ENCODE measurements at regions not wholly inside any gene's neighbourhood (a gene's known extent, or its start where the extent isn't known, plus 50 kb on each side); places are given as distances from the start of the nearest gene placed in this dataset.

DNA sequence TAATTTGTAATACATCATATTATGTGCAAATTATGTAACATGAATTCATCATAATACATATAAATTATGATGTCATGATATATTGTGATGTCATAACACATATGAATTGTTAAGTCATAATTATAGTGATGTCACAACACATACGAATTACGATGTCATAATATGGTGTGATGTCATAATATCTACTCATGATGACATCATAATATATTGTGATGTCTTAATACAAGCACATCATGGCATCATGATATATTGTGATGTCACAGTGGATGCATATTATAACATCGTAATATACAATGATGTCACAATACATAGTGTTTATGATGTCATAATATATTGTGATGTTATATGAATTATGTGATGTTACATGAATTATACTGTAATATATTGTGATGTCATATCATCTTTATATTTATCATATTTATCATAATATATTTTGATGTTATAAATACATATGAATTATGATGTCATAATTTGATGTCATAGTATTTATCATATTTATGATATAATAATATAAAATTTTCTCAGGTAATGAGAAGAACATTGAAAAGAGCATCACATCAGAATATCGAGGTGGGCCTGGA is 1793.0 kb downstream of the TP53TG3F start:
- no peak overlapping the region for H2AK5ac ChIP-seq (ENCODE audit: insufficient read length, low read length)
- TF ChIP-seq, protein P1, sequence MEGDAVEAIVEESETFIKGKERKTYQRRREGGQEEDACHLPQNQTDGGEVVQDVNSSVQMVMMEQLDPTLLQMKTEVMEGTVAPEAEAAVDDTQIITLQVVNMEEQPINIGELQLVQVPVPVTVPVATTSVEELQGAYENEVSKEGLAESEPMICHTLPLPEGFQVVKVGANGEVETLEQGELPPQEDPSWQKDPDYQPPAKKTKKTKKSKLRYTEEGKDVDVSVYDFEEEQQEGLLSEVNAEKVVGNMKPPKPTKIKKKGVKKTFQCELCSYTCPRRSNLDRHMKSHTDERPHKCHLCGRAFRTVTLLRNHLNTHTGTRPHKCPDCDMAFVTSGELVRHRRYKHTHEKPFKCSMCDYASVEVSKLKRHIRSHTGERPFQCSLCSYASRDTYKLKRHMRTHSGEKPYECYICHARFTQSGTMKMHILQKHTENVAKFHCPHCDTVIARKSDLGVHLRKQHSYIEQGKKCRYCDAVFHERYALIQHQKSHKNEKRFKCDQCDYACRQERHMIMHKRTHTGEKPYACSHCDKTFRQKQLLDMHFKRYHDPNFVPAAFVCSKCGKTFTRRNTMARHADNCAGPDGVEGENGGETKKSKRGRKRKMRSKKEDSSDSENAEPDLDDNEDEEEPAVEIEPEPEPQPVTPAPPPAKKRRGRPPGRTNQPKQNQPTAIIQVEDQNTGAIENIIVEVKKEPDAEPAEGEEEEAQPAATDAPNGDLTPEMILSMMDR (conservative IDR thresholded peaks at IDR 0.05), result no peak
- WGBS (ENCODE audit: extremely low coverage, insufficient read length, low lambda C conversion rate), result no CpG with 5 or more reads among the region's 4 CpGs
- H2BK5ac ChIP-seq (ENCODE audit: insufficient read length, low read length), result no peak overlapping the region
- DNase-seq, result no peak
- H3K79me2 ChIP-seq (ENCODE audit: insufficient read depth, low read length), result no peaks in the 10 kb centered on the region
- H3K4me1 ChIP-seq (ENCODE audit: insufficient read depth, low read length), result no peaks in the 10 kb centered on the region
- no peak overlapping the region for H3K18ac ChIP-seq (ENCODE audit: insufficient read length, low read depth, low read length)
- no peak overlapping the region for H2BK15ac ChIP-seq (ENCODE audit: low read depth, low read length)
- no peak overlapping the region for H2BK120ac ChIP-seq (ENCODE audit: low read depth, low read length, poor library complexity, severe bottlenecking)
- H2BK12ac ChIP-seq (ENCODE audit: insufficient read length, low read depth, low read length), result no peak overlapping the region
- H2AFZ ChIP-seq (ENCODE audit: low read length), result no peak overlapping the region
- Mint-ChIP-seq H3K27ac (no peak overlapping the region), H3K4me3 (no peak overlapping the region), H3K4me1 (no peaks in the 10 kb centered on the region), H3K27me3 (ENCODE audit: low read depth) (no peaks in the 10 kb centered on the region; the same call in 1 of the 2 replicates), H3K36me3 (ENCODE audit: insufficient read depth in 1 of 3, low read depth in 3 of 3) (peaks cover 4 to 27% (median 8%) of the 10 kb centered on the region in 3 experiments; a peak in 6 of 7 replicates), H3K9me3 (peaks cover 79 to 81% of the 10 kb centered on the region in 2 experiments)
- no peak overlapping the region for H3K23ac ChIP-seq (ENCODE audit: insufficient read length, low read depth, low read length)
- no peak overlapping the region for H3K4me2 ChIP-seq (ENCODE audit: insufficient read depth, insufficient read length, low read length)
- no peaks in the 10 kb centered on the region for H3K79me1 ChIP-seq (ENCODE audit: insufficient read depth, low read depth, low read length, poor library complexity, severe bottlenecking)
- no peak overlapping the region for H4K8ac ChIP-seq (replicated peaks; ENCODE audit: insufficient read length, low read depth, low read length)
- H3K23me2 ChIP-seq (ENCODE audit: insufficient read length, low read depth, low read length, poor library complexity, severe bottlenecking), result no peaks in the 10 kb centered on the region
- no peak overlapping the region for H4K5ac ChIP-seq (ENCODE audit: insufficient read length, low read depth, low read length)
- no peaks in the 10 kb centered on the region for H3K27me3 ChIP-seq (ENCODE audit: insufficient read depth, low read length)
- no peak overlapping the region for H3K9ac ChIP-seq (ENCODE audit: extremely low read depth, insufficient read length, low read length)
- H3K27ac ChIP-seq (ENCODE audit: insufficient read length, low read depth, low read length), result no peak overlapping the region
- no peak overlapping the region for H2BK20ac ChIP-seq (ENCODE audit: low read depth, low read length, poor library complexity, severe bottlenecking)
- H3K14ac ChIP-seq (ENCODE audit: insufficient read depth, low read length), result no peak overlapping the region
- H4K91ac ChIP-seq (ENCODE audit: insufficient read length, low read depth, low read length), result no peak overlapping the region
- H3K9me3 ChIP-seq (ENCODE audit: control insufficient read depth, low read depth, low read length), result peaks cover 56% of the 10 kb centered on the region
- no peak overlapping the region for H3K56ac ChIP-seq (ENCODE audit: insufficient read length, low read depth, low read length)
- no peak overlapping the region for H3K4ac ChIP-seq (ENCODE audit: low read depth, low read length)
- no peak overlapping the region for H3T11ph ChIP-seq (ENCODE audit: low read length)
- no peaks in the 10 kb centered on the region for H4K20me1 ChIP-seq (ENCODE audit: control insufficient read depth, insufficient read depth, insufficient read length)

Data from H9 (cell line).